HPDE6-E6E7 (cell line): ENCODE measurements at regions not wholly inside any gene's neighbourhood (a gene's known extent, or its start where the extent isn't known, plus 50 kb on each side); places are given as distances from the start of the nearest gene placed in this dataset.
"Not testable (repeated sequence)": the region's sequence is repeated elsewhere in the genome, so short reads cannot be mapped to it uniquely, and the experiment has no call there.

Source experiments
- DNase-seq: peaks from one replicate; pipeline ENCODE4 v3.0.0; 2011; ENCODE audit warnings: missing footprints; ENCODE audit errors: extremely low spot score

- no peak for DNase-seq
Observed at GRCh38 chr21:19350286-19350685, 946.7 kb upstream of the TMPRSS15 start.

- DNase-seq: no peak
Observed at GRCh38 chr21:19353256-19353655, 949.7 kb upstream of the TMPRSS15 start.

- no peak for DNase-seq
Observed at GRCh38 chr21:19368944-19369343, 965.4 kb upstream of the TMPRSS15 start.

GRCh38 chr21:19392390-19392789 lies 988.8 kb upstream of the TMPRSS15 start:
- no peak for DNase-seq

GRCh38 chr21:19400223-19400770 lies 996.7 kb upstream of the TMPRSS15 start:
- DNase-seq: no peak

- DNase-seq: no peak
Observed at GRCh38 chr21:19402870-19403269, 999.3 kb upstream of the TMPRSS15 start.

GRCh38 chr21:19405326-19405725 lies 1001.7 kb upstream of the TMPRSS15 start:
- DNase-seq: no peak

- DNase-seq: no peak
Observed at GRCh38 chr21:19420565-19420964, 1017.0 kb upstream of the TMPRSS15 start.

GRCh38 chr21:19433623-19434022 lies 1030.0 kb upstream of the TMPRSS15 start:
- no peak for DNase-seq

- DNase-seq: no peak
Observed at GRCh38 chr21:19440792-19441655, 1037.4 kb upstream of the TMPRSS15 start.

GRCh38 chr21:19458295-19458694 lies 1054.7 kb upstream of the TMPRSS15 start:
- no peak for DNase-seq

- DNase-seq: no peak
Observed at GRCh38 chr21:19461481-19462205, 1058.1 kb upstream of the TMPRSS15 start.

GRCh38 chr21:19463966-19464365 lies 1060.4 kb upstream of the TMPRSS15 start:
- no peak for DNase-seq

GRCh38 chr21:19468991-19469715 lies 1065.6 kb upstream of the TMPRSS15 start:
- no peak for DNase-seq

- DNase-seq: no peak
Observed at GRCh38 chr21:19475525-19475924, 1071.9 kb upstream of the TMPRSS15 start.

GRCh38 chr21:19489930-19490329 lies 1086.3 kb upstream of the TMPRSS15 start:
- no peak for DNase-seq

- DNase-seq: no peak
Observed at GRCh38 chr21:19490481-19490880, 1086.9 kb upstream of the TMPRSS15 start.

GRCh38 chr21:19493437-19494241 lies 1090.1 kb upstream of the TMPRSS15 start:
- not testable (repeated sequence) for DNase-seq

GRCh38 chr21:19501115-19501514 lies 1097.5 kb upstream of the TMPRSS15 start:
- no peak for DNase-seq

- DNase-seq: no peak
Observed at GRCh38 chr21:19507682-19508260, 1104.2 kb upstream of the TMPRSS15 start.

- no peak for DNase-seq
Observed at GRCh38 chr21:19508442-19508841, 1104.9 kb upstream of the TMPRSS15 start.
